Osteoblast (primary cell): ENCODE measurements at regions not wholly inside any gene's neighbourhood (a gene's known extent, or its start where the extent isn't known, plus 50 kb on each side); places are given as distances from the start of the nearest gene placed in this dataset.

Experiments used
- DNase-seq: peaks from one replicate; pipeline ENCODE4 v3.0.0; 2011; ENCODE audit warnings: low spot score, mixed read lengths; ENCODE audit not compliant: insufficient read length; ENCODE audit errors: missing footprints
- H2AFZ ChIP-seq: 2 replicates; pipeline ENCODE4 v1.6.0; 2011; ENCODE audit warnings: mild to moderate bottlenecking, low read length
- H3K27ac ChIP-seq: 2 replicates; pipeline ENCODE4 v1.5.1; 2011; ENCODE audit warnings: mild to moderate bottlenecking, low read depth, low read length, moderate library complexity
- H3K27me3 ChIP-seq: 2 replicates; pipeline ENCODE4 v1.6.0; 2012; ENCODE audit warnings: mild to moderate bottlenecking, control low read depth, inconsistent platforms, low read length, moderate library complexity; ENCODE audit not compliant: insufficient read depth
- H3K36me3 ChIP-seq: 2 replicates; pipeline ENCODE4 v1.5.1; 2011; ENCODE audit warnings: mild to moderate bottlenecking, low read length, control low read depth, moderate library complexity; ENCODE audit not compliant: insufficient read depth
- H3K4me1 ChIP-seq: 2 replicates; pipeline ENCODE4 v1.5.1; 2011; ENCODE audit warnings: mild to moderate bottlenecking, low read length, control low read depth, moderate library complexity; ENCODE audit not compliant: insufficient read depth
- H3K4me2 ChIP-seq: 2 replicates; pipeline ENCODE4 v1.6.0; 2011; ENCODE audit warnings: mild to moderate bottlenecking, low read length; ENCODE audit not compliant: insufficient read depth
- H3K4me3 ChIP-seq: fragments of 200-600 bp; sonication (generic); 3 replicates; pipeline ENCODE4 v1.5.1; 2012; ENCODE audit warnings: mild to moderate bottlenecking, low read length, inconsistent platforms; ENCODE audit not compliant: insufficient read depth
- H3K79me2 ChIP-seq: 2 replicates; pipeline ENCODE4 v1.6.0; 2012; ENCODE audit warnings: mild to moderate bottlenecking, low read length, control low read depth, inconsistent platforms; ENCODE audit not compliant: insufficient read depth
- H3K9me3 ChIP-seq: 2 replicates; pipeline ENCODE4 v1.5.1; 2011; ENCODE audit warnings: low read depth, low read length, control low read depth
- H4K20me1 ChIP-seq: 2 replicates; pipeline ENCODE4 v1.6.0; 2012; ENCODE audit warnings: mild to moderate bottlenecking, low read length, control low read depth; ENCODE audit not compliant: insufficient read depth
- CTCF ChIP-seq: IDR thresholded peaks from 2 replicates; pipeline ENCODE4 v1.5.1; 2011; ENCODE audit warnings: mild to moderate bottlenecking, low read depth, low read length, moderate library complexity; ENCODE audit errors: extremely low read depth

GRCh38 chr2:84290537-84290936 lies 168.5 kb downstream of the SUCLG1 start:
- no peaks in the 10 kb centered on the region for H3K36me3 ChIP-seq
- no peak for TF ChIP-seq CTCF
- no peaks in the 10 kb centered on the region for H3K4me1 ChIP-seq

GRCh38 chr2:84288293-84288692 lies 170.8 kb downstream of the SUCLG1 start:
- Histone ChIP-seq H3K9me3 (peaks cover 4% of the 10 kb centered on the region), H3K27me3 (no peaks in the 10 kb centered on the region), H3K4me3 (no peak overlapping the region), H3K27ac (no peak overlapping the region), H3K4me2 (no peak overlapping the region), H3K36me3 (no peaks in the 10 kb centered on the region), H3K79me2 (no peaks in the 10 kb centered on the region), H3K4me1 (no peaks in the 10 kb centered on the region), H2AFZ (no peak overlapping the region), H4K20me1 (no peaks in the 10 kb centered on the region)
- no peak for TF ChIP-seq CTCF
- no peak for DNase-seq

More at GRCh38 chr2:84290537-84290936, 168.5 kb downstream of the SUCLG1 start:
- no peaks in the 10 kb centered on the region for H3K79me2 ChIP-seq
- H2AFZ ChIP-seq, result no peak overlapping the region
- peaks cover 4% of the 10 kb centered on the region for H3K9me3 ChIP-seq
- H3K4me3 ChIP-seq, result no peak overlapping the region
- no peak overlapping the region for H3K27ac ChIP-seq
- H3K4me2 ChIP-seq, result no peak overlapping the region
- DNase-seq, result no peak
- H4K20me1 ChIP-seq, result no peaks in the 10 kb centered on the region
- no peaks in the 10 kb centered on the region for H3K27me3 ChIP-seq

GRCh38 chr2:84286878-84287277 lies 172.2 kb downstream of the SUCLG1 start:
- H3K36me3 ChIP-seq, result no peaks in the 10 kb centered on the region
- no peak for DNase-seq
- no peak overlapping the region for H3K27ac ChIP-seq
- H4K20me1 ChIP-seq, result no peaks in the 10 kb centered on the region
- no peak overlapping the region for H3K4me3 ChIP-seq
- H3K9me3 ChIP-seq, result peaks cover 4% of the 10 kb centered on the region
- H2AFZ ChIP-seq, result no peak overlapping the region
- H3K4me1 ChIP-seq, result no peaks in the 10 kb centered on the region
- H3K27me3 ChIP-seq, result no peaks in the 10 kb centered on the region
- no peaks in the 10 kb centered on the region for H3K79me2 ChIP-seq
- TF ChIP-seq CTCF, result no peak
- no peak overlapping the region for H3K4me2 ChIP-seq

- Histone ChIP-seq H3K27ac (no peak overlapping the region), H4K20me1 (no peaks in the 10 kb centered on the region), H2AFZ (no peak overlapping the region), H3K79me2 (no peaks in the 10 kb centered on the region), H3K36me3 (no peaks in the 10 kb centered on the region), H3K4me1 (no peaks in the 10 kb centered on the region), H3K27me3 (no peaks in the 10 kb centered on the region), H3K4me3 (no peak overlapping the region), H3K9me3 (peaks cover 4% of the 10 kb centered on the region), H3K4me2 (no peak overlapping the region)
- no peak for DNase-seq
- no peak for TF ChIP-seq CTCF
Observed at GRCh38 chr2:84285056-84285747, 173.9 kb downstream of the SUCLG1 start.
